HepG2 (cell line): ENCODE measurements at regions not wholly inside any gene's neighbourhood (a gene's known extent, or its start where the extent isn't known, plus 50 kb on each side); places are given as distances from the start of the nearest gene placed in this dataset.

Experiments used
- ATAC-seq: fragments of 200-7000 bp; cut with Tn5 transposase; 3 replicates; pipeline ENCODE4 v1.9.1; 2020; ENCODE audit warnings: mild to moderate bottlenecking, moderate library complexity
- BruUV-seq: library from RNA; stranded (reverse); fragments of 400-500 nt; replicated peaks from 2 replicates; lab custom pipeline; 2021; lab: Mats Ljungman, UMichigan
- CTCF ChIA-PET: fragments of 300-600 bp; formaldehyde crosslinking; extraction: SDS; loops from one replicate; lab custom pipeline; 2021; ENCODE audit warnings: low total read pairs, inconsistent platforms, low intra/inter-chr PET ratio; lab: Yijun Ruan, JAX
- POLR2A ChIA-PET: fragments of 350-600 bp; sonication (Branson Sonifier 250); formaldehyde crosslinking; loops from one replicate; lab custom pipeline; 2020; ENCODE audit warnings: antibody characterized with exemption, inconsistent platforms; lab: Yijun Ruan, JAX
- DNase-seq: peaks from one replicate; pipeline ENCODE4 v3.0.0-alpha.2; 2015; ENCODE audit warnings: low spot score
- FAIRE-seq: peaks from 3 replicates; lab custom pipeline; 2011; peaks lifted over from hg19 to GRCh38; lab: Jason Lieb, UNC
- H2AFZ ChIP-seq: one replicate; pipeline ENCODE4 v1.6.1; 2011; ENCODE audit warnings: low read length, inconsistent platforms
- H3K27ac ChIP-seq: fragments of 300-600 bp; 3 replicates; pipeline ENCODE4 v1.8.0; 2011; ENCODE audit warnings: mixed run types, mild to moderate bottlenecking, mixed read lengths, low read length, inconsistent platforms; ENCODE audit not compliant: insufficient read depth; ENCODE audit errors: extremely low read length
- H3K27me3 ChIP-seq, 2 experiments: fragments of 200-600 bp in 1 of 2; 2 replicates in 1 of 2; 3 replicates in 1 of 2; pipeline versions ENCODE4 v1.6.0 to v1.8.0; 2011; ENCODE audit warnings: low read length in 2 of 2, mild to moderate bottlenecking in 2 of 2, moderate library complexity in 2 of 2, inconsistent platforms in 1 of 2; ENCODE audit not compliant: insufficient read depth in 2 of 2, control insufficient read depth in 1 of 2
- H3K36me3 ChIP-seq, 2 experiments: fragments of 200-600 bp in 1 of 2; replicated peaks in 1 of 2; 2 replicates in 1 of 2; 3 replicates in 1 of 2; pipeline versions ENCODE4 v1.5.1 to v1.8.0; 2011; ENCODE audit warnings: low read length in 2 of 2, inconsistent platforms in 1 of 2; ENCODE audit not compliant: insufficient read depth in 2 of 2, control insufficient read depth in 1 of 2
- H3K4me1 ChIP-seq: 2 replicates; pipeline ENCODE4 v1.5.1; 2012; ENCODE audit warnings: low read length, inconsistent platforms; ENCODE audit not compliant: insufficient read depth
- H3K4me2 ChIP-seq: 2 replicates; pipeline ENCODE4 v1.6.0; 2011; ENCODE audit warnings: low read depth, low read length, inconsistent platforms
- H3K4me3 ChIP-seq, 3 experiments: fragments of 200-600 bp in 1 of 3; sonication (generic), shearing (Covaris generic) in 1 of 3; replicated peaks in 1 of 3; 2 replicates each; pipeline ENCODE4 v1.5.1; 2011 to 2016; ENCODE audit warnings: low read length in 3 of 3, inconsistent platforms in 2 of 3, low read depth in 2 of 3, mild to moderate bottlenecking in 2 of 3, control low read depth in 1 of 3, mixed read lengths in 1 of 3; ENCODE audit not compliant: insufficient read depth in 1 of 3
- H3K79me2 ChIP-seq: one replicate; pipeline ENCODE4 v1.6.1; 2011; ENCODE audit warnings: low read length, inconsistent platforms; ENCODE audit not compliant: insufficient read depth
- H3K9ac ChIP-seq: 2 replicates; pipeline ENCODE4 v1.6.0; 2011; ENCODE audit warnings: mild to moderate bottlenecking, low read depth, low read length, inconsistent platforms; ENCODE audit not compliant: insufficient read depth
- H3K9me3 ChIP-seq: 2 replicates; pipeline ENCODE4 v1.5.1; 2012; ENCODE audit warnings: mild to moderate bottlenecking, low read length
- H4K20me1 ChIP-seq: 2 replicates; pipeline ENCODE4 v1.6.0; 2011; ENCODE audit warnings: inconsistent platforms, mild to moderate bottlenecking, low read length, moderate library complexity; ENCODE audit not compliant: insufficient read depth
- ETV5 ChIP-seq: IDR thresholded peaks from 2 replicates; pipeline ENCODE4 v1.6.1; 2018; ENCODE audit warnings: missing biosample characterization, missing genetic modification reagents, inconsistent platforms, borderline replicate concordance
- KDM4B ChIP-seq: sonication (generic); formaldehyde crosslinking; IDR thresholded peaks from 2 replicates; pipeline ENCODE4 v1.4.0; 2020; ENCODE audit warnings: missing genetic modification reagents
- MAFK ChIP-seq, 2 experiments: IDR thresholded peaks in 1 of 2; conservative IDR thresholded peaks in 1 of 2; 2 replicates each; pipeline ENCODE4 v1.6.1; 2011; ENCODE audit warnings: improper control_type of control experiment in 2 of 2, low read length in 2 of 2
- NCOR1 ChIP-seq: fragments of 200-600 bp; sonication (generic); IDR thresholded peaks from 2 replicates; pipeline ENCODE4 v1.7.0; 2017; ENCODE audit warnings: antibody characterized with exemption, low read length, borderline replicate concordance
- NFATC3 ChIP-seq: sonication (generic); formaldehyde crosslinking; IDR thresholded peaks from 2 replicates; pipeline ENCODE4 v1.5.1; 2020; ENCODE audit warnings: mild to moderate bottlenecking, missing genetic modification reagents
- RARA ChIP-seq: IDR thresholded peaks from 2 replicates; pipeline ENCODE4 v1.6.1; 2016; ENCODE audit warnings: missing genetic modification reagents, missing compliant biosample characterization
- RBFOX2 ChIP-seq: fragments of 200-400 bp; formaldehyde crosslinking; IDR thresholded peaks from 2 replicates; pipeline ENCODE4 v1.6.1; 2017; ENCODE audit warnings: low read depth, mild to moderate bottlenecking, low read length
- SIN3B ChIP-seq: fragments of 150-350 bp; IDR thresholded peaks from 2 replicates; pipeline ENCODE4 v1.6.1; 2014; ENCODE audit warnings: low read length
- TBX2 ChIP-seq: sonication (generic); formaldehyde crosslinking; IDR thresholded peaks from 2 replicates; pipeline ENCODE4 v1.5.0; 2020; ENCODE audit warnings: missing genetic modification reagents, mild to moderate bottlenecking, borderline replicate concordance
- U2AF2 ChIP-seq: fragments of 200-400 bp; formaldehyde crosslinking; IDR thresholded peaks from 2 replicates; pipeline ENCODE4 v1.6.1; 2017; ENCODE audit warnings: low read depth, mild to moderate bottlenecking, low read length
- ZNF431 ChIP-seq: sonication (generic); formaldehyde crosslinking; IDR thresholded peaks from 2 replicates; pipeline ENCODE4 v1.9.0; 2022; ENCODE audit warnings: missing genetic modification reagents, low read depth, mild to moderate bottlenecking, borderline replicate concordance
- ZNF773 ChIP-seq: sonication (generic); formaldehyde crosslinking; IDR thresholded peaks from 2 replicates; pipeline ENCODE4 v1.4.0; 2020; ENCODE audit warnings: missing genetic modification reagents, borderline replicate concordance
- WGBS: methylation state at CpG from one replicate; pipeline ENCODE4 v1.1.6; 2017; ENCODE audit warnings: low lambda C conversion rate; 5-methylcytosine and 5-hydroxymethylcytosine counted together
- in situ Hi-C: cut with HindIII; loops from 2 replicates; pipeline ENCODE4 v1.10.0; 2017; ENCODE audit warnings: low pct_unique_long_range_greater_than_20kb; ENCODE audit not compliant: extremely low pct_ligation_motif_present
- intact Hi-C: fragments of 100-400 bp; cut with micrococcal nuclease; formaldehyde crosslinking; loops from one replicate; pipeline ENCODE4 v1.10.0; 2022; ENCODE audit not compliant: unreplicated experiment
- TF ChIP-seq, protein P1 (sequence below), 2 experiments: IDR thresholded peaks; 2 replicates each; pipeline ENCODE4 v1.6.1; 2011 to 2012; ENCODE audit warnings: low read length in 2 of 2, borderline replicate concordance in 1 of 2, low read depth in 1 of 2, mild to moderate bottlenecking in 1 of 2, moderate library complexity in 1 of 2
- TF ChIP-seq, protein P2 (sequence below): sonication (generic); formaldehyde crosslinking; IDR thresholded peaks from 2 replicates; pipeline ENCODE4 v1.4.0; 2020; ENCODE audit warnings: missing genetic modification reagents, borderline replicate concordance
- TF ChIP-seq, protein P3 (sequence below): sonication (generic); formaldehyde crosslinking; conservative IDR thresholded peaks from 2 replicates; pipeline ENCODE4 v1.8.0; 2022; ENCODE audit warnings: low read depth, missing genetic modification reagents

DNA sequence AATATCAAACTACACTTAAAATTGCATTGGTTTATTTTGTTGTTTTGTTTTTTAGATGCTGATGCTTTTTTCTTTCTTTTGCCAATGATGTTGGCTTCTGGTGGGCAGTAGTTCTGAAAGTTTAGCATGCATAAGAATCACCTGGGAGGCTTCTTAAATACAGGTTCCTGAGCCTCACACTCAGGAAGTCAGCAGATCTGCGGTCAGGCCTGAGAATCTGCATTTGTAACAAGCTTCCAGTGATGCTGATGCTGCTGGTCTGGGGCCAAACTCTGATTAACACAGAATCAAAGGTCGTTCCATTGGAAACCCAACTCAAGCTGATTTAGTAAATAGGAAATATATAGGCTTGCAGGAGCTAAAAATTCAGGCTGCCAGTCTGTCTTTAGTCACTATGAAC is 412.9 kb upstream of the SPTLC3 start (continued):
- TF ChIP-seq, protein P1, sequence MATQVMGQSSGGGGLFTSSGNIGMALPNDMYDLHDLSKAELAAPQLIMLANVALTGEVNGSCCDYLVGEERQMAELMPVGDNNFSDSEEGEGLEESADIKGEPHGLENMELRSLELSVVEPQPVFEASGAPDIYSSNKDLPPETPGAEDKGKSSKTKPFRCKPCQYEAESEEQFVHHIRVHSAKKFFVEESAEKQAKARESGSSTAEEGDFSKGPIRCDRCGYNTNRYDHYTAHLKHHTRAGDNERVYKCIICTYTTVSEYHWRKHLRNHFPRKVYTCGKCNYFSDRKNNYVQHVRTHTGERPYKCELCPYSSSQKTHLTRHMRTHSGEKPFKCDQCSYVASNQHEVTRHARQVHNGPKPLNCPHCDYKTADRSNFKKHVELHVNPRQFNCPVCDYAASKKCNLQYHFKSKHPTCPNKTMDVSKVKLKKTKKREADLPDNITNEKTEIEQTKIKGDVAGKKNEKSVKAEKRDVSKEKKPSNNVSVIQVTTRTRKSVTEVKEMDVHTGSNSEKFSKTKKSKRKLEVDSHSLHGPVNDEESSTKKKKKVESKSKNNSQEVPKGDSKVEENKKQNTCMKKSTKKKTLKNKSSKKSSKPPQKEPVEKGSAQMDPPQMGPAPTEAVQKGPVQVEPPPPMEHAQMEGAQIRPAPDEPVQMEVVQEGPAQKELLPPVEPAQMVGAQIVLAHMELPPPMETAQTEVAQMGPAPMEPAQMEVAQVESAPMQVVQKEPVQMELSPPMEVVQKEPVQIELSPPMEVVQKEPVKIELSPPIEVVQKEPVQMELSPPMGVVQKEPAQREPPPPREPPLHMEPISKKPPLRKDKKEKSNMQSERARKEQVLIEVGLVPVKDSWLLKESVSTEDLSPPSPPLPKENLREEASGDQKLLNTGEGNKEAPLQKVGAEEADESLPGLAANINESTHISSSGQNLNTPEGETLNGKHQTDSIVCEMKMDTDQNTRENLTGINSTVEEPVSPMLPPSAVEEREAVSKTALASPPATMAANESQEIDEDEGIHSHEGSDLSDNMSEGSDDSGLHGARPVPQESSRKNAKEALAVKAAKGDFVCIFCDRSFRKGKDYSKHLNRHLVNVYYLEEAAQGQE (IDR thresholded peaks at IDR 0.05; ENCODE audit: borderline replicate concordance in 1 of 2, low read depth in 1 of 2, low read length in 2 of 2) = no peak
- TF ChIP-seq, protein P2, sequence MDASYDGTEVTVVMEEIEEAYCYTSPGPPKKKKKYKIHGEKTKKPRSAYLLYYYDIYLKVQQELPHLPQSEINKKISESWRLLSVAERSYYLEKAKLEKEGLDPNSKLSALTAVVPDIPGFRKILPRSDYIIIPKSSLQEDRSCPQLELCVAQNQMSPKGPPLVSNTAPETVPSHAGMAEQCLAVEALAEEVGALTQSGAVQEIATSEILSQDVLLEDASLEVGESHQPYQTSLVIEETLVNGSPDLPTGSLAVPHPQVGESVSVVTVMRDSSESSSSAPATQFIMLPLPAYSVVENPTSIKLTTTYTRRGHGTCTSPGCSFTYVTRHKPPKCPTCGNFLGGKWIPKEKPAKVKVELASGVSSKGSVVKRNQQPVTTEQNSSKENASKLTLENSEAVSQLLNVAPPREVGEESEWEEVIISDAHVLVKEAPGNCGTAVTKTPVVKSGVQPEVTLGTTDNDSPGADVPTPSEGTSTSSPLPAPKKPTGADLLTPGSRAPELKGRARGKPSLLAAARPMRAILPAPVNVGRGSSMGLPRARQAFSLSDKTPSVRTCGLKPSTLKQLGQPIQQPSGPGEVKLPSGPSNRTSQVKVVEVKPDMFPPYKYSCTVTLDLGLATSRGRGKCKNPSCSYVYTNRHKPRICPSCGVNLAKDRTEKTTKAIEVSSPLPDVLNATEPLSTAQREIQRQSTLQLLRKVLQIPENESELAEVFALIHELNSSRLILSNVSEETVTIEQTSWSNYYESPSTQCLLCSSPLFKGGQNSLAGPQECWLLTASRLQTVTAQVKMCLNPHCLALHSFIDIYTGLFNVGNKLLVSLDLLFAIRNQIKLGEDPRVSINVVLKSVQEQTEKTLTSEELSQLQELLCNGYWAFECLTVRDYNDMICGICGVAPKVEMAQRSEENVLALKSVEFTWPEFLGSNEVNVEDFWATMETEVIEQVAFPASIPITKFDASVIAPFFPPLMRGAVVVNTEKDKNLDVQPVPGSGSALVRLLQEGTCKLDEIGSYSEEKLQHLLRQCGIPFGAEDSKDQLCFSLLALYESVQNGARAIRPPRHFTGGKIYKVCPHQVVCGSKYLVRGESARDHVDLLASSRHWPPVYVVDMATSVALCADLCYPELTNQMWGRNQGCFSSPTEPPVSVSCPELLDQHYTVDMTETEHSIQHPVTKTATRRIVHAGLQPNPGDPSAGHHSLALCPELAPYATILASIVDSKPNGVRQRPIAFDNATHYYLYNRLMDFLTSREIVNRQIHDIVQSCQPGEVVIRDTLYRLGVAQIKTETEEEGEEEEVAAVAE = no peak
- TF ChIP-seq TBX2 (CRISPR knock-in tag) = no peak
- TF ChIP-seq SIN3B = no peak

DNA sequence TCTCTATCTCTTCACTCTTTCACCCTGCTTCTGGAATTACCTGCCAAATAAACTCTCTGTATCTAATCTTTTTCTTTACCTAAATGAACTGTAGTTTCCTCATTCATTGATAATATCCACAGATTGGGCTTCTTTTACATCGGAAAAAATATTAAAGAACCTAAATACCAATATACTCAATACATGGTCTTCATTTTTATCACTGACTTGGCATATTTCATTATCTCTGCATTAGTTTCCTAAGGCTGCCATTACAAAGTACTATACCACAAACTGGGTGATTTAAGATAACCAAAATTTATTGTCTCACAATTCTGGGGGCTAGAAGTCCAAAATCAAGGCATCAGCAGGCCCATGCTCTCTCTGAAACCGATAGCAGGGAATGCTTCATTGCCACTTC is 411.9 kb upstream of the SPTLC3 start:
- ATAC-seq (no peak), DNase-seq (no peak), FAIRE-seq (no peak)
- no peak overlapping the region for H2AFZ ChIP-seq
- no peaks in the 10 kb centered on the region; a peak in 1 of 5 replicates for H3K27me3 ChIP-seq
- BruUV-seq = no TSS peak
- no peaks in the 10 kb centered on the region for H3K79me2 ChIP-seq
- ChIA-PET POLR2A (no interaction called here), CTCF (no interaction called here)
- WGBS = under 1% methylated on average over 2 of the region's 2 CpGs
- H3K9ac ChIP-seq = no peak overlapping the region
- no peaks in the 10 kb centered on the region for H3K9me3 ChIP-seq
- no peaks in the 10 kb centered on the region for H4K20me1 ChIP-seq
- H3K4me3 ChIP-seq = no peak overlapping the region
- H3K27ac ChIP-seq = no peak overlapping the region
- intact Hi-C loops = loop anchor here (10.0 kb wide), 1 partner anchor 922 kb away; no protein-coding TSS in a partner anchor
- in situ Hi-C loops = loop anchor here (25.0 kb wide), 1 partner anchor 590 kb away; no protein-coding TSS in a partner anchor
- no peaks in the 10 kb centered on the region for H3K36me3 ChIP-seq
- no peak overlapping the region for H3K4me2 ChIP-seq
- H3K4me1 ChIP-seq = no peaks in the 10 kb centered on the region
- no peak for TF ChIP-seq ETV5 (CRISPR knock-in tag)
- TF ChIP-seq KDM4B (CRISPR knock-in tag) = no peak
- TF ChIP-seq MAFK (conservative IDR thresholded peaks at IDR 0.05 in 1 of 2, IDR thresholded peaks at IDR 0.05 in 1 of 2; ENCODE audit: low read length in 2 of 2) = peak; percentile 86 to 92
- TF ChIP-seq ZNF431 = no peak
- no peak for TF ChIP-seq ZNF773
- TF ChIP-seq NFATC3 (CRISPR knock-in tag) = no peak
- TF ChIP-seq NCOR1 = no peak
- TF ChIP-seq U2AF2 = no peak
- no peak for TF ChIP-seq RARA (CRISPR knock-in tag)
- no peak for TF ChIP-seq RBFOX2
- TF ChIP-seq, protein P3, sequence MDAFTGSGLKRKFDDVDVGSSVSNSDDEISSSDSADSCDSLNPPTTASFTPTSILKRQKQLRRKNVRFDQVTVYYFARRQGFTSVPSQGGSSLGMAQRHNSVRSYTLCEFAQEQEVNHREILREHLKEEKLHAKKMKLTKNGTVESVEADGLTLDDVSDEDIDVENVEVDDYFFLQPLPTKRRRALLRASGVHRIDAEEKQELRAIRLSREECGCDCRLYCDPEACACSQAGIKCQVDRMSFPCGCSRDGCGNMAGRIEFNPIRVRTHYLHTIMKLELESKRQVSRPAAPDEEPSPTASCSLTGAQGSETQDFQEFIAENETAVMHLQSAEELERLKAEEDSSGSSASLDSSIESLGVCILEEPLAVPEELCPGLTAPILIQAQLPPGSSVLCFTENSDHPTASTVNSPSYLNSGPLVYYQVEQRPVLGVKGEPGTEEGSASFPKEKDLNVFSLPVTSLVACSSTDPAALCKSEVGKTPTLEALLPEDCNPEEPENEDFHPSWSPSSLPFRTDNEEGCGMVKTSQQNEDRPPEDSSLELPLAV (CRISPR knock-in tag) = no peak
